WTC11 (cell line): ENCODE measurements at regions not wholly inside any gene's neighbourhood (a gene's known extent, or its start where the extent isn't known, plus 50 kb on each side); places are given as distances from the start of the nearest gene placed in this dataset.

Experiments used
- ATAC-seq: fragments of 200-7000 bp; cut with Tn5 transposase; 2 replicates; pipeline ENCODE4 v1.10.0; 2021; ENCODE audit warnings: mild to moderate bottlenecking, moderate library complexity
- CTCF ChIA-PET: fragments of 300-600 bp; sonication (Branson Sonifier 250); formaldehyde crosslinking; loops from one replicate; lab custom pipeline; 2021; ENCODE audit warnings: antibody characterized with exemption; lab: Charles Lee
- POLR2A ChIA-PET: fragments of 350-600 bp; sonication (Branson Sonifier 250); formaldehyde crosslinking; loops from one replicate; lab custom pipeline; 2021; ENCODE audit warnings: antibody characterized with exemption; lab: Charles Lee
- DNase-seq: peaks from one replicate; pipeline ENCODE4 v3.0.0; 2021; ENCODE audit warnings: low spot score
- H3K27ac Mint-ChIP-seq: 2 replicates; pipeline ENCODE4 v1.8.0; 2021; ENCODE audit warnings: mixed read lengths
- H3K27me3 Mint-ChIP-seq: 2 replicates; pipeline ENCODE4 v1.8.0; 2021; ENCODE audit warnings: low read depth, mild to moderate bottlenecking, moderate library complexity, mixed read lengths
- H3K36me3 Mint-ChIP-seq: 2 replicates; pipeline ENCODE4 v1.8.0; 2021; ENCODE audit warnings: mixed read lengths
- H3K4me1 Mint-ChIP-seq: 2 replicates; pipeline ENCODE4 v1.8.0; 2022; ENCODE audit warnings: mixed read lengths
- H3K4me3 Mint-ChIP-seq: 2 replicates; pipeline ENCODE4 v1.8.0; 2021; ENCODE audit warnings: mild to moderate bottlenecking, moderate library complexity, mixed read lengths
- H3K9me3 Mint-ChIP-seq: 2 replicates; pipeline ENCODE4 v1.8.0; 2021; ENCODE audit warnings: mixed read lengths
- CDX4 ChIP-seq: fragments of 250-450 bp; sonication (Bioruptor Pico); IDR thresholded peaks from 2 replicates; pipeline ENCODE4 v1.9.0; 2021; ENCODE audit warnings: moderate library complexity, mild to moderate bottlenecking, inconsistent platforms, borderline replicate concordance
- CTCF ChIP-seq: fragments of 200-600 bp; IDR thresholded peaks from 2 replicates; pipeline ENCODE4 v1.8.0; 2022; ENCODE audit warnings: antibody characterized with exemption
- ERG ChIP-seq: fragments of 250-450 bp; sonication (Bioruptor Pico); IDR thresholded peaks from 2 replicates; pipeline ENCODE4 v1.8.0; 2021; ENCODE audit warnings: mild to moderate bottlenecking
- GTF2I ChIP-seq: fragments of 250-450 bp; sonication (Bioruptor Pico); conservative IDR thresholded peaks from 2 replicates; pipeline ENCODE4 v1.4.0; 2021; ENCODE audit warnings: mild to moderate bottlenecking
- IRF2 ChIP-seq: sonication (generic); formaldehyde crosslinking; IDR thresholded peaks from 2 replicates; pipeline ENCODE4 v1.8.0; 2022; ENCODE audit warnings: low read depth, missing genetic modification reagents, borderline replicate concordance
- JAZF1 ChIP-seq: fragments of 250-450 bp; sonication (Bioruptor Pico); IDR thresholded peaks from 2 replicates; pipeline ENCODE4 v1.9.0; 2021; ENCODE audit warnings: moderate library complexity, mild to moderate bottlenecking, inconsistent platforms
- KAT7 ChIP-seq: sonication (generic); formaldehyde crosslinking; IDR thresholded peaks from 2 replicates; pipeline ENCODE4 v1.8.1; 2023; ENCODE audit warnings: missing genetic modification reagents, mild to moderate bottlenecking, borderline replicate concordance
- PRRX2 ChIP-seq: fragments of 250-450 bp; sonication (Bioruptor Pico); IDR thresholded peaks from 2 replicates; pipeline ENCODE4 v1.8.0; 2021; ENCODE audit warnings: mild to moderate bottlenecking
- SMAD3 ChIP-seq: sonication (generic); formaldehyde crosslinking; IDR thresholded peaks from 2 replicates; pipeline ENCODE4 v1.8.0; 2022; ENCODE audit warnings: missing genetic modification reagents, mild to moderate bottlenecking, borderline replicate concordance
- USF2 ChIP-seq: sonication (generic); formaldehyde crosslinking; IDR thresholded peaks from 2 replicates; pipeline ENCODE4 v1.8.1; 2023; ENCODE audit warnings: mild to moderate bottlenecking, missing genetic modification reagents, moderate library complexity
- ZNF121 ChIP-seq: sonication (generic); formaldehyde crosslinking; IDR thresholded peaks from 2 replicates; pipeline ENCODE4 v1.8.0; 2023; ENCODE audit warnings: missing genetic modification reagents
- ZNF219 ChIP-seq: sonication (generic); formaldehyde crosslinking; IDR thresholded peaks from 2 replicates; pipeline ENCODE4 v1.8.0; 2023; ENCODE audit warnings: missing genetic modification reagents, mild to moderate bottlenecking, borderline replicate concordance
- ZNF263 ChIP-seq: sonication (generic); formaldehyde crosslinking; IDR thresholded peaks from 2 replicates; pipeline ENCODE4 v1.8.1; 2022; ENCODE audit warnings: low read depth, mild to moderate bottlenecking, moderate library complexity, missing genetic modification reagents
- ZNF416 ChIP-seq: fragments of 250-450 bp; sonication (Bioruptor Pico); IDR thresholded peaks from 2 replicates; pipeline ENCODE4 v1.9.0; 2021; ENCODE audit warnings: mild to moderate bottlenecking, inconsistent platforms
- ZSCAN18 ChIP-seq: fragments of 250-450 bp; sonication (Bioruptor Pico); IDR thresholded peaks from 2 replicates; pipeline ENCODE4 v2.1.2; 2022; ENCODE audit warnings: mild to moderate bottlenecking, moderate library complexity

- CTCF ChIA-PET, result no interaction called here
- H3K9me3 Mint-ChIP-seq, result 0 out of 2 replicates have a peak, but pooled peaks cover 3% of the 10 kb centered on the region
- DNase-seq, result no peak
- TF ChIP-seq SMAD3, result no peak
- TF ChIP-seq GTF2I (CRISPR knock-in tag), result no peak
- TF ChIP-seq ZSCAN18 (CRISPR knock-in tag), result no peak
- TF ChIP-seq ERG (CRISPR knock-in tag), result no peak
- TF ChIP-seq CTCF, result no peak
- TF ChIP-seq CDX4 (CRISPR knock-in tag), result no peak
- TF ChIP-seq IRF2 (CRISPR knock-in tag), result no peak
- TF ChIP-seq, all 79 proteins: peak for 0
- Mint-ChIP-seq H3K27ac (no peak overlapping the region), H3K36me3 (no peaks in the 10 kb centered on the region), H3K4me1 (no peaks in the 10 kb centered on the region; the same call in 1 of the 2 replicates), H3K4me3 (no peak overlapping the region), H3K27me3 (no peaks in the 10 kb centered on the region)
- ATAC-seq, result no peak
- POLR2A ChIA-PET, result no interaction called here
These were observed 50.8 kb upstream of the PTHLH start for GRCh38 chr12:28023156-28023887.

- TF ChIP-seq USF2, result no peak
- no peak for TF ChIP-seq JAZF1 (CRISPR knock-in tag)
- TF ChIP-seq ZNF121, result no peak
- TF ChIP-seq PRRX2, result no peak
- no peak for TF ChIP-seq ZNF416 (CRISPR knock-in tag)
- TF ChIP-seq ZNF263, result no peak
- no peak for TF ChIP-seq ZNF219 (CRISPR knock-in tag)
- TF ChIP-seq KAT7 (CRISPR knock-in tag), result no peak
- no peak for TF ChIP-seq GTF2I (CRISPR knock-in tag)
- ATAC-seq, result no peak
- no peak overlapping the region for H3K4me3 Mint-ChIP-seq
- no peaks in the 10 kb centered on the region; the same call in 1 of the 2 replicates for H3K4me1 Mint-ChIP-seq
- CTCF ChIA-PET, result no interaction called here
- H3K27ac Mint-ChIP-seq, result no peak overlapping the region
- 0 out of 2 replicates have a peak, but pooled peaks cover 3% of the 10 kb centered on the region for H3K9me3 Mint-ChIP-seq
- no peaks in the 10 kb centered on the region for H3K36me3 Mint-ChIP-seq
- no peak for DNase-seq
- H3K27me3 Mint-ChIP-seq, result no peaks in the 10 kb centered on the region
- POLR2A ChIA-PET, result no interaction called here
These were observed 51.9 kb upstream of the PTHLH start for GRCh38 chr12:28024231-28024995.
